ENCODE measurements at regions not wholly inside any gene's neighbourhood (a gene's known extent, or its start where the extent isn't known, plus 50 kb on each side); places are given as distances from the start of the nearest gene placed in this dataset.

DNA sequence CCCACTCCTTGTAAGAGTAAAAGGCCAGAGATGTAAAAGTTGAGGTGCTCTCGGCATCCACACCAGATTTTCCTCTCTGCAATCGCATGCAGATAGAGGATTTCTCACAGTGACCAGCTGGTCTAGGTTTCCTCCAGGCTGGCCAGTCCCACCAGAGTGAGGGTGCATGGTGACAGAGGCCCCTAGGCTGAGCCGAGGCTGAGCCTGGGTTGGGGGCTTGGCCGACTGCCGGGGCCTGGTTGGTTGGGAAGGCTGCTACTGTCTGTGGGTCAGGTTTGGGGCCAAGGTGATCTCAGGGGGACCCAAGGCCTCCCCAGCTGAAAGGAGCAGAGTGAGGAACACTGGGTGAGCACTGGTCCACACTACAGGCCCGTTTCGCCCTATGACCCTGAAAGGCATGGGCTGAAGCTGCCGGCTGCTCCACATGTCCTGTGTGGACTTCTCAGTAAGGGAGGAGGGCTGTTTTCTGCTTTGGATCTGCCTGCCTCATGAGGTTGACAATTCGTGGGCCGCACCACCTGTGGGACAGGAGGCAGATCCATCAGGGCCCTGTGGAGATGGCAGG, 400.8 kb upstream of the IRX4 start:
- no peak overlapping the region for H3K4me3 ChIP-seq
- TF ChIP-seq, protein P1, sequence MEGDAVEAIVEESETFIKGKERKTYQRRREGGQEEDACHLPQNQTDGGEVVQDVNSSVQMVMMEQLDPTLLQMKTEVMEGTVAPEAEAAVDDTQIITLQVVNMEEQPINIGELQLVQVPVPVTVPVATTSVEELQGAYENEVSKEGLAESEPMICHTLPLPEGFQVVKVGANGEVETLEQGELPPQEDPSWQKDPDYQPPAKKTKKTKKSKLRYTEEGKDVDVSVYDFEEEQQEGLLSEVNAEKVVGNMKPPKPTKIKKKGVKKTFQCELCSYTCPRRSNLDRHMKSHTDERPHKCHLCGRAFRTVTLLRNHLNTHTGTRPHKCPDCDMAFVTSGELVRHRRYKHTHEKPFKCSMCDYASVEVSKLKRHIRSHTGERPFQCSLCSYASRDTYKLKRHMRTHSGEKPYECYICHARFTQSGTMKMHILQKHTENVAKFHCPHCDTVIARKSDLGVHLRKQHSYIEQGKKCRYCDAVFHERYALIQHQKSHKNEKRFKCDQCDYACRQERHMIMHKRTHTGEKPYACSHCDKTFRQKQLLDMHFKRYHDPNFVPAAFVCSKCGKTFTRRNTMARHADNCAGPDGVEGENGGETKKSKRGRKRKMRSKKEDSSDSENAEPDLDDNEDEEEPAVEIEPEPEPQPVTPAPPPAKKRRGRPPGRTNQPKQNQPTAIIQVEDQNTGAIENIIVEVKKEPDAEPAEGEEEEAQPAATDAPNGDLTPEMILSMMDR (IDR thresholded peaks at IDR 0.05) = no peak
- H3K36me3 ChIP-seq (ENCODE audit: low read depth) = no peaks in the 10 kb centered on the region
- no peaks in the 10 kb centered on the region for H3K4me1 ChIP-seq (ENCODE audit: low read depth)
- no peak for DNase-seq
- H3K9me3 ChIP-seq = no peaks in the 10 kb centered on the region
- no peak for ATAC-seq
- intact Hi-C loops (cut with DNase I, micrococcal nuclease) = no loop called here

DNA sequence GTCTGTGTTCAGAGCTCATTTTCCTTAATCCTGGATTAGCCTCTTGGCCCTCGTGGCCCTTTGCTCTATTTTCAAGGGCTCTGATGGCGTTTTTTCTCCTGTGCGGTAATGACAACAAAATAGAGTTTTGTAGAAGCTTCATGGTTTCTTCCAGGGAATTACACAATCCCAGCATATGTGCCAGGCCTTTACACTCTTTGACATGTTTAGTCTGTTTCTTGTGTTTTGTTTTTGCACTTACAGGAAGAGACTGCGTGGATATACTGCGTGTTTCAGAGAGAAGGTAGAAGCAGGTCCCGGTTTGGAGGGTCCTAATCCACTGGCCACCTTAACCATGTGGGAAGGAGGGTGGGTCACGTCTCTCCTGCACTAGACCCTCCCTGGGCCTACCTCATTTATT, 400.2 kb upstream of the IRX4 start:
- intact Hi-C loops (cut with DNase I, micrococcal nuclease) = no loop called here
- H3K9me3 ChIP-seq = no peaks in the 10 kb centered on the region
- H3K36me3 ChIP-seq (ENCODE audit: low read depth) = no peaks in the 10 kb centered on the region
- H3K4me3 ChIP-seq = no peak overlapping the region
- ATAC-seq (no peak), DNase-seq (peak in 1 of 3 donors; percentile 3)
- H3K4me1 ChIP-seq (ENCODE audit: low read depth) = no peaks in the 10 kb centered on the region
- TF ChIP-seq, protein P1 (IDR thresholded peaks at IDR 0.05) = no peak

- TF ChIP-seq, protein P1 (IDR thresholded peaks at IDR 0.05) = no peak
- no peaks in the 10 kb centered on the region for H3K4me1 ChIP-seq (ENCODE audit: low read depth)
- ATAC-seq (no peak), DNase-seq (no peak)
- no peaks in the 10 kb centered on the region for H3K36me3 ChIP-seq (ENCODE audit: low read depth)
- intact Hi-C loops (cut with DNase I, micrococcal nuclease) = no loop called here
- no peak overlapping the region for H3K4me3 ChIP-seq
- H3K9me3 ChIP-seq = no peaks in the 10 kb centered on the region
Measured at GRCh38 chr5:2282034-2282690, 399.4 kb upstream of the IRX4 start.

- H3K36me3 ChIP-seq (ENCODE audit: low read depth) = no peaks in the 10 kb centered on the region
- H3K4me3 ChIP-seq = no peak overlapping the region
- ATAC-seq (no peak), DNase-seq (no peak)
- H3K4me1 ChIP-seq (ENCODE audit: low read depth) = no peaks in the 10 kb centered on the region
- intact Hi-C loops (cut with DNase I, micrococcal nuclease) = no loop called here
- H3K9me3 ChIP-seq = no peaks in the 10 kb centered on the region
- TF ChIP-seq, protein P1 (IDR thresholded peaks at IDR 0.05) = no peak
Measured at GRCh38 chr5:2281446-2281845, 398.7 kb upstream of the IRX4 start.

DNA sequence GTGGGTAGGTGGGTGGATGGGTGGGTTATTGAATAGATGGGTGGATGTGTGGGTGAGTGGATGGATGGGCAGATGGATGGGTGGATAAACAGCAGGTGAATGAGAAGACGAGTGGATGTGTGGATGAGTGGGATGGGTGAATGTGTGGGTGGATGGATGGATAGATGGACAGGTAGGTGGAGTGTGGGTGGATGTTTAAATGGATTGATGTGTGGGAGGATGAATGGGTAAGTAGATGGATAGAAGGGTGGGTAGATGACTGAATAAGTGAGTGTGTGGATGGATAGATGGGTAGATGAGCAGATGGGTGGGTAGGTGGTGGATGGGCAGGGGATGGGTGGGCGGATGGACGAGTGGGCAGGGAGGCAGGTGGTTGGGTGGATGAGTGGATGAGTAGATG, 397.6 kb upstream of the IRX4 start:
- TF ChIP-seq, protein P1 (IDR thresholded peaks at IDR 0.05) = no peak
- Histone ChIP-seq H3K4me1 (ENCODE audit: low read depth) (no peaks in the 10 kb centered on the region), H3K36me3 (ENCODE audit: low read depth) (no peaks in the 10 kb centered on the region), H3K4me3 (no peak overlapping the region), H3K9me3 (no peaks in the 10 kb centered on the region)
- intact Hi-C loops (cut with DNase I, micrococcal nuclease) = no loop called here
- DNase-seq (no peak), ATAC-seq (no peak)

All from mucosa of descending colon (tissue), 3 donors.